ENCODE measurements at regions not wholly inside any gene's neighbourhood (a gene's known extent, or its start where the extent isn't known, plus 50 kb on each side); places are given as distances from the start of the nearest gene placed in this dataset.
"Not testable (repeated sequence)": the region's sequence is repeated elsewhere in the genome, so short reads cannot be mapped to it uniquely, and the experiment has no call there.

DNA sequence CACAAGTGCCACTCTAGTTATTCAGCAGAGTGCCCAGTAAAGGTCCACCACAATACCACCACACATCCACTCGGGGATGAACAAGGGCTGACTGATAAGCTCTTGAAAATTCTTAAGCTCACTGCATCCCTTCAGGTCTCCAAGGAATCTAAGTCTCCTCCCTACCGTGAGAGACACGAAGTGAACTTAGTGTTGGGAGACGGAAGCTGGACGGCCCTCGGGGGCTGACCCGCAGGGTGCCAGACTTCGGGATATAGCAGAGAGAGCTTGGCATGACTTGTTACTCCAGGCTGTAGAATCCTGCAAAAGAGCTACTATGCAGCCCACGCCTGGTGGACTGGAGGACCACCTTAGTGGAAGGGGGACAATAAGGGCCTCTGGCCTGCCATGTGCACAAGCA is 75.1 kb downstream of the LYZL1 start:
- H3K4me3 ChIP-seq (ENCODE audit: low read depth, low read length); H3K79me2 ChIP-seq; H2AFZ ChIP-seq; H3K27ac ChIP-seq; H3K9ac ChIP-seq; H3K9me3 ChIP-seq (ENCODE audit: control insufficient read depth, low read length); H3K27me3 ChIP-seq (ENCODE audit: control insufficient read depth, insufficient read depth, low read length); H3K4me1 ChIP-seq; H3K4me2 ChIP-seq (ENCODE audit: low read length); H3K36me3 ChIP-seq (ENCODE audit: control insufficient read depth, insufficient read depth, low read length): not testable (repeated sequence)

DNA sequence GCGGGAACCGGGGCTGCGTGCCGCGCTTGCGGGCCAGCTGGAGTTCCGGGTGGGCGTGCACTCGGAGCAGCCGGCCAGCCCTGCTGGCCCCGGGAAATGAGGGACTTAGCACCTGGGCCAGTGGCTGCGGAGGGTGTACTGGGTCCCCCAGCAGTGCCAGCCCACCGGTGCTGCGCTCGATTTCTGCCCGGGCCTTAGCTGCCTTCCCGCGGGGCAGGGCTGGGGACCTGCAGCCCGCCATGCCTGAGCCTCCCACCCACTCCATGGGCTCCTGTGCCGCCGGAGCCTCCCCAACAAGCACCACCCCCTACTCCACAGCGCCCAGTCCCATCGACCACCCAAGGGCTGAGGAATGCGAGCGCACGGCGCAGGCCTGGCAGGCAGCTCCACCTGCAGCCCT is 77.3 kb downstream of the LYZL1 start:
- not testable (repeated sequence) for H3K27ac ChIP-seq; H3K27me3 ChIP-seq (ENCODE audit: control insufficient read depth, insufficient read depth, low read length); H3K9me3 ChIP-seq (ENCODE audit: control insufficient read depth, low read length); H3K79me2 ChIP-seq; H2AFZ ChIP-seq; H3K36me3 ChIP-seq (ENCODE audit: control insufficient read depth, insufficient read depth, low read length); H3K4me3 ChIP-seq (ENCODE audit: low read depth, low read length); H3K4me2 ChIP-seq (ENCODE audit: low read length); H3K9ac ChIP-seq
- peaks cover 30% of the 10 kb centered on the region for H3K4me1 ChIP-seq

DNA sequence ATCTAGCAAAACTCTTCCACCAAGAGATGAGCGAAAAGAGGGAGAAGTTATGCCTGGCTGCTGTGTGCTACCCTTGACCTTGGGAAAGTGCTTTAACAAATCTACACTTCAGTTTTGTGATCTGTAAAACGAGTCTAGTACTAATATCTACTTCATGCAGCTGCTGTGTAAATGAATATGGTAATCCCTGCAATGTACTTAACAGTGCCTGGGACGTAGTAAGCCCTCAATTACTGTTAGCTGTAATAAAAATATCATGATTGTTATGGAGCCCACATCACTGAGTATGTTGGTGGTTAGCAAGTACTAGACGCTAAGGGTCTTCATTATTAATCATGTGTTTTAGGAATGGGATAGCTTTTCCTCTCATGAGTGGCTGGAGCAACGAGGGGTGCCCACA is 80.5 kb downstream of the LYZL1 start:
- Histone ChIP-seq H2AFZ (peak overlapping the region; percentile 80), H3K9me3 (ENCODE audit: control insufficient read depth, low read length) (no peaks in the 10 kb centered on the region), H3K36me3 (ENCODE audit: control insufficient read depth, insufficient read depth, low read length) (no peaks in the 10 kb centered on the region), H3K4me3 (ENCODE audit: low read depth, low read length) (no peak overlapping the region), H3K27me3 (ENCODE audit: control insufficient read depth, insufficient read depth, low read length) (no peaks in the 10 kb centered on the region), H3K27ac (peak overlapping the region; percentile 37), H3K9ac (no peak overlapping the region), H3K4me1 (peaks cover 35% of the 10 kb centered on the region), H3K4me2 (ENCODE audit: low read length) (no peak overlapping the region), H3K79me2 (no peaks in the 10 kb centered on the region)
- TF ChIP-seq, protein P1, sequence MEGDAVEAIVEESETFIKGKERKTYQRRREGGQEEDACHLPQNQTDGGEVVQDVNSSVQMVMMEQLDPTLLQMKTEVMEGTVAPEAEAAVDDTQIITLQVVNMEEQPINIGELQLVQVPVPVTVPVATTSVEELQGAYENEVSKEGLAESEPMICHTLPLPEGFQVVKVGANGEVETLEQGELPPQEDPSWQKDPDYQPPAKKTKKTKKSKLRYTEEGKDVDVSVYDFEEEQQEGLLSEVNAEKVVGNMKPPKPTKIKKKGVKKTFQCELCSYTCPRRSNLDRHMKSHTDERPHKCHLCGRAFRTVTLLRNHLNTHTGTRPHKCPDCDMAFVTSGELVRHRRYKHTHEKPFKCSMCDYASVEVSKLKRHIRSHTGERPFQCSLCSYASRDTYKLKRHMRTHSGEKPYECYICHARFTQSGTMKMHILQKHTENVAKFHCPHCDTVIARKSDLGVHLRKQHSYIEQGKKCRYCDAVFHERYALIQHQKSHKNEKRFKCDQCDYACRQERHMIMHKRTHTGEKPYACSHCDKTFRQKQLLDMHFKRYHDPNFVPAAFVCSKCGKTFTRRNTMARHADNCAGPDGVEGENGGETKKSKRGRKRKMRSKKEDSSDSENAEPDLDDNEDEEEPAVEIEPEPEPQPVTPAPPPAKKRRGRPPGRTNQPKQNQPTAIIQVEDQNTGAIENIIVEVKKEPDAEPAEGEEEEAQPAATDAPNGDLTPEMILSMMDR (IDR thresholded peaks at IDR 0.05), result no peak

DNA sequence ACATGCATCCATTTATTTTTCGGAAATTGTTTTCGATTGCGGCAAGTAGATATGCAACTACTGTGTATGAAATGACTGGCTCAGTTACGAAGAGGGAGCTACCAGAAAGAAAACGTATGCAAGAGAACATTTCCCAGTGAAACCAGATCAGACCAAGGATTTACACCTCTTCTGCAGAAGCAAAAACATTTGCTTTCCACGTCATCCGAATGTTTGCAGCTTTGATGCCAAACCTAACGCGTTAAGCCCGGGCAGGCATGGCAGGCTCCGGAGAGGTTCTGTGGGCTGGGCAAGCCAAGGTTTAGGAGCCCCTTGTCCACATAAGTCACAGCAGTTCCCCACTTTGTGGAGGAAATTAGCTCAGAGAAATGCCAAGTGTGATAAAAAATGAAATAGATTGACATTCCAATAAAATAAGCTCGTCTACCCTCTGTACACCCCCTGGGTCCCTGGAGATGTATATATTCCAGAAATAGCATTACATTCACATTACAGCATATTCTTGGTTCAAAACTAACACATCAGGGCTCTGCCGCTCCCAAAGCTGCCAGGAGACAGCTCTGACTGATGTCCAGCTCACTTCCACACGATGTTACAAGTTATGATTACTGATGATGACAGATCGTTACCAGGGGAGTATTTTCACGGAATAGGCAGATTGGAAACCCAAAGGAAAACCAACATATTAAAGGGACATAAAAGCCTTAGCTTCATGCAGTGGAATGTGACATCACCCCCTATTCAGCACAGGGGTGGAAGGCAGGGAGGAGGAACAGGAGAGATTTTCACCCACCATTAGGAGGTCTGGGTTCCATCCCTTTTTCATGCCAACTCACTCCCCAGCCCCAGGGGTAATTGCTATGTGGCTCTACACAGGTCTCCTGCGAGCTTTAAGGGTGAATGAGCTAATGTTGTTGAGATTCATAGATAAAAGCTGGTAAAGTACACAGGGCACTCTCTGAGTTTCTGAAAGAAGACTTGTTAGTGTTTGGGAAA is 81.5 kb downstream of the LYZL1 start:
- Histone ChIP-seq H3K4me1 (peaks cover 38% of the 10 kb centered on the region), H3K79me2 (no peaks in the 10 kb centered on the region), H3K4me3 (ENCODE audit: low read depth, low read length) (no peak overlapping the region), H3K27me3 (ENCODE audit: control insufficient read depth, insufficient read depth, low read length) (no peaks in the 10 kb centered on the region), H3K27ac (peak overlapping the region; percentile 37), H3K36me3 (ENCODE audit: control insufficient read depth, insufficient read depth, low read length) (no peaks in the 10 kb centered on the region), H3K4me2 (ENCODE audit: low read length) (no peak overlapping the region), H2AFZ (peak overlapping the region; percentile 80), H3K9me3 (ENCODE audit: control insufficient read depth, low read length) (no peaks in the 10 kb centered on the region), H3K9ac (no peak overlapping the region)
- TF ChIP-seq, protein P1 (IDR thresholded peaks at IDR 0.05), result no peak

DNA sequence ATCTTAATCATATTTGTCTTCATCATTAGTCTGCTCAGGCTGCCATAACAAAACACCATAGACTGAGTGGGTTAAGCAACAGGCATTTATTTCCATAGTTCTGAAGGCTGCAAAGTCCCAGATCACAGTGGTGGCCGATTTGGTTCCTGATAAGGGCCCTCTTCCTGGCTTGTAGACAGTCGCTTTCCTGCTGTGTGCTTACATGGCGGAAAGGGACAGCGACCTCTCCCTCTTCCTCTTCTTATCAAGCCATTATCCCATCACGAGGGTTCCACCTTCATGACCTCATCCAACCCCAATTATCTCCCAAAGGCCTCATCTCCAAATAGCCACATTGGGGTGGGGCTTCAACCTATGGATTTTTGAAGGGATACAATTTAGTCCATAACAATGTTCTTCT is 84.0 kb downstream of the LYZL1 start:
- no peak overlapping the region for H3K4me2 ChIP-seq (ENCODE audit: low read length)
- no peak overlapping the region for H3K27ac ChIP-seq
- H3K27me3 ChIP-seq (ENCODE audit: control insufficient read depth, insufficient read depth, low read length), result no peaks in the 10 kb centered on the region
- H3K4me3 ChIP-seq (ENCODE audit: low read depth, low read length), result no peak overlapping the region
- H3K4me1 ChIP-seq, result peaks cover 34% of the 10 kb centered on the region
- H2AFZ ChIP-seq, result no peak overlapping the region
- TF ChIP-seq, protein P1 (IDR thresholded peaks at IDR 0.05), result no peak
- no peaks in the 10 kb centered on the region for H3K79me2 ChIP-seq
- no peak overlapping the region for H3K9ac ChIP-seq
- no peaks in the 10 kb centered on the region for H3K36me3 ChIP-seq (ENCODE audit: control insufficient read depth, insufficient read depth, low read length)
- no peaks in the 10 kb centered on the region for H3K9me3 ChIP-seq (ENCODE audit: control insufficient read depth, low read length)

Data from parathyroid adenoma (tissue), 2 donors.